NCI-H2107 (cell line): ENCODE measurements at regions not wholly inside any gene's neighbourhood (a gene's known extent, or its start where the extent isn't known, plus 50 kb on each side); places are given as distances from the start of the nearest gene placed in this dataset.
"Not testable (repeated sequence)": the region's sequence is repeated elsewhere in the genome, so short reads cannot be mapped to it uniquely, and the experiment has no call there.

Experiments used
- DNase-seq: peaks from one replicate; lab custom pipeline; 2025; lab: John Stamatoyannopoulos, UW

DNA sequence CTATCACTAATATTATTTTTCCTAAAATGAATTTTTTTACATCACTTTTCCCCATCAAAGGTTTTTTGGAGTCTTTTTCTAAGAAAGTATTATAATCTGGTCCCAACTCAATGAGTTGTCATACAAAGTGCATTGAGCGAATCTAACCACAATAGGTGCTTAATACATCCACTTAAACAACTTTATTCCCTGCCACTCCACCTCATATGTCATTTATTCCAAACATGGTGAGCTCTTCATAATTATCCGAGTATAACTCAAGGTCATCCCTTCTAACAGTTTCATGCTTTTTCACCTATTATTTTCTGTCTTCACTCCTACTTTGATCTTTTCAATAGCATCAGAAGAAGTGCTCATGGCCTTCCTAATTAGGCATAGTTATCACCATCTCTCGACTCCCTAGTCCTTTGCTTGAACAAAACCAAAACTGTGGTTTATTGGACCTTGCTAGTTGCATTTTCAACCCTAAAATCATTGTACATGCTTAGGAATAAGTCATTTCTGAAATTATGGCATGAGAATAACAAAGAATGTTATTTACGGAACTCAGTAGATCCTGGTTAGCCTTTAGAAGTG is 754.7 kb upstream of the CTNND2 start:
- no peak for DNase-seq

DNA sequence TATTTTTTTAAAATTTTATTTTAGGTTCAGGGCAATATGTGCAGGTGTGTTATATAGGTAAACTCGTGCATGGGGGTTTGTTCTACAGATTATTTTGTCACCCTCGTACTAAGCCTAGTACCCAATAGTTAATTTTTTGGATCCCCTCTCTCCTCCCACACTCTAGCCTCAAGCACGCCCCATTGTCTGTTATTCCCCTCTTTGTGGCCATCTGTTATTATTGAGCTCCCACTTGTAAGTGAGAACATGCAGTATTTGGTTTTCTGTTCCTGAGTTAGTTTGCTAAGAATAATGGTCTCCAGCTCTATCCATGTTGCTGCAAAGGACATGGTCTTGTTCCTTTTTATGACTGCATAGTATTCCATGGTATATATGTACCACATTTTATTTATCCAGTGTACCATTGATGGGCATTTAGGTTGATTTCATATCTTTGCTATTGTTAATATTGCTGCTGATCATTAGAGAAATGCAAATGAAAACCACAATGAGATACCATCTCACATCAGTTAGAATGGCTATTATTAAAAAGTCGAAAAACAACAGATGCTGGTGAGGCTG is 753.7 kb upstream of the CTNND2 start:
- not testable (repeated sequence) for DNase-seq

DNA sequence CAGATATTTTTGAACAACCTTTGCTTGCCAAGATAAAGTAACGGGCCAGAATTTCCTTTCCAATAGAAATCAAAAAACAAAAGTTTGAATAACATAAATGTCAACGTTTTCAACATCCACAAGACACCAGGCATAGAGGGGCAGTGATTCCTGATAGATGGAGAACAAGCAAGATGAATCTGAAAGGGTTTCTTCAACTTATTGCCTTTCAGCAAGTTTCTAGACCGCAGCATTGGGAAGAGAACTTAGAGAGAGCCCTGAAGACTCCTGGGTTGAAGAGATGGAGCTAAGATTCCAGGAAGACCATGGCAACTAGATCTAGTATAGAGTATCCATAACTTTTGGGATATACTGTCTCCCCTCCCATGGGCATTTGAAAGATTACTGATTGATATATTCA is 751.4 kb upstream of the CTNND2 start:
- no peak for DNase-seq

DNA sequence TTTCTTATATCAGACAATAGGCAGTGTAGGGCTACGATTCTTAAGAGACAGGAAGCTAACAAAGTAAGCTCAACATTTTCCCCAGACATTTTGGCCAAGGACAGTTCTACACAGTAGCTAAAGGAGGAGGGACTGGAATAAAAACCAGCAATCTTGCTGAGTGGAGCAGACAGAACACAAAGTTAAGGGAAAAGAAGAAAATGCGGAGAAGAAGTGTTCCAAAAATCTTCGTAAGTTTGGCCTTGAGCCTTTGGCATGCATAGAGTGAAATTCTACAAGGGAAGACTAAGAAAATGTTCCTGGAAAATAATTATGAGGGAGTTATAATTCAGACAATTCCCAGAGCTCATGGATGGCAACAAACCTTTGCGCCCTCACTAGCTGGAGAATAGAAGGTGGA is 748.0 kb upstream of the CTNND2 start:
- DNase-seq, result no peak

DNA sequence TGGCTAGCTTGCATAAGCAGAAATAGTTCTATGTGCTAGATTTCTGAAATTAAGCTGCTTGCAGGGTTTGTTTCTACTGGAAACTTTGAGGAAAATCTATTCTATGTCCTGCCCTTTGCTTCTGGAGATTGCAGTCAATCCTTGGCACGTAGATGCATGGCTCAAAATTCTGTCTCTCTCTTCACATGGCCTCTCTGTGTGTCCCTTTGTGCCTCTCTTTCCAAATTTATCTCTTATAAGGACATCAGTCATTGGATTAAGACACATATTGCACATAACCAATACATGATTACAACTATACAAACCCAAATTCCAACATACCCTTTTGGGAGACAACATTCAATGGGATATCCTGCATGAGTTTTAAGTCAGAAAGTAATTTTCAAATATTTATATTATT is 744.3 kb upstream of the CTNND2 start:
- DNase-seq, result no peak

DNA sequence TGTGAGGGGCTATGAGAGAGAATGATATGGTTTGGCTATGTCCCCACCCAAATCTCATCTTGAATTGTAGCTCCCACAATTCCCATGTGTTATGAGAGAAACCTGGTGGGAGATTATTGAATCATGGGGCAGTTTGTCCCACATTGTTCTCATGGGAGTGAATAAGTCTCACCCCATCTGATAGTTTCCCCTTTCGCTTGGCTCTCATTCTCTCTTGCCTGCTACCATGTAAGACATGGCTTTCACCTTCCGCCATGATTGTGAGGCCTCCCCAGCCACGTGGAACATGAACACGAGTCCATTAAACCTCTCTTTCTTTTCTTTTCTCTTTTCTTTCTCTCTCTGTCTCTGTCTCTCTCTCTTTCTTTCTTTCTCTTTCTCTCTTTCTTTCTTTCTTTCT is 743.4 kb upstream of the CTNND2 start:
- DNase-seq, result no peak

DNA sequence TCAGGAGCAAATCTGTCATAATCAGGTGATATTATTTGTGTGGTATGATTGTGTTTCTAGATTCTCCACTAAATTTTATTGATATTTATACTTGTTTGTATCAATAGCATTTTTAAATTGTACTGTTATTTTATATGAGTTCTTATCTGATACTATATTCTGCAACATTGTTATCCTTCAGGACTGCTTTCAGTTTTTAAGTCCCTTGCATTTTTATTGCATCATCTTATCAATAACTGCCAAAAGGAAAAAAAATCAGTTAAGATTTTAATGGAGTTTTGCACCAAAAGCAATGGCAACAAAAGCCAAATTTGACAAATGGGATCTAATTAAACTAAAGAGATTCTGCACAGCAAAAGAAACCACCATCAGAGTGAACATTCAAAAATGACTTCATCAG is 741.3 kb upstream of the CTNND2 start:
- DNase-seq, result no peak

DNA sequence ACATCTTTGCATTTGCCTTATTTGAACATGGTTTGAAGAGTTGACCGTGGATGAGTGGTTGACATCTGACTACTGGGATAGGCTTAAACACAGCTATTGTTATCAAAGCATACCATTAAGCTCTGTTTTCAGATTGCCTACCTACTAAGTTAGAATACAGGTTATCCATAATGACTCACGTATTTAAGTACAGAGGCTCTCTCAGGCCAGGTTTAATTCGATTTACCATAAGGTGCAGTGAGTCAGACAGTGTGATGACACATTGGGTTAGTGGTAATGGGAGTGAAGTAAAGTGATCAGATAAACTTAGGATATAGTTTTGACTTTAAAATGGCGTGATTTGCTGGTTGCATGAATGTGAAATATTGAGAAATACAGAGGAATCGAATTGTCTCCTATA is 732.0 kb upstream of the CTNND2 start:
- DNase-seq, result no peak

DNA sequence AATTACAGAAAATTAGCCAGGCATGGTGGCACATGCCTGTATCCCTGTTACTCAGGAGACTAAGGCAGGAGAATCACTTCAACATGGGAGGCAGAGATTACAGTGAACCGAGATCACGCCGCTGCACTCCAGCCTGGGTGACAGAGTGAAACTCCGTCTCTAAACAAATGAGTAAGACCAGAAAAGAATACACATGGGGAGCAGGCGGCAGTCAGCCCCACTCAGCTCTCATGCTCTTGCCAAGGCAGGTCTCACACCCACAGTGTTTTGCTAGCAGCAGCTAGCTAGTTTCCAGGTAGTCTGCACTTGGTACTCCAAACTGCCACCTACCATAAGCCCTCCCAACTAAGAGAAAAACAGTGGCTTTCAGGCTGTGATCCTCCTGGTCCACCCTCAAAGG is 722.3 kb upstream of the CTNND2 start:
- DNase-seq, result no peak

DNA sequence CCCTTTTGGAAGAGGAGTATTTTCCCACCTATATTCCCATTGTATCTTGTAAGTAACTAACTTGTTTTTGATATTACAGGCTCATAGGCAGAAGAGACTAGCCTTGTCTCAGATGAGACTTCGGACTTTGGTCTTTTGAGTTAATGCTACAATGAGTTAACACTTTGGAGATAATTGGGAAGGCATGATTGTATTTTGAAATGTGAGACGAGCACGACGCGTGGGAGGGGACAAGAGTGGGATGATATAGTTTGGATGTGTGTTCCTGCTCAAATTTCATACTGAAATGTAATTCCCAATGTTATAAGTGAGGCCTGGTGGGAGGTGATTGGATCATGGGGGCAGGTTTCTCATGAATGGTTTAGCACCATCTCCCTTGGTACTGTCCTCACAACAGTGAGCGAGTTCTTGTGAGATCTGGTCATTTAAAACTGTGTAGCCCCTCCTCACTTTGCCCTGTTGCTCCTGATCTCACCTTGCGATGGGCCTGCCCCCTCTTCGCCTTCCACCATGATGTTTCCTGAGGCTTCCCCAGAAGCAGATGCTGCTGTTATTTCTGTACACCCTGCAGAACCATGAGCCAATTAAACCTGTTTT is 721.5 kb upstream of the CTNND2 start:
- no peak for DNase-seq

DNA sequence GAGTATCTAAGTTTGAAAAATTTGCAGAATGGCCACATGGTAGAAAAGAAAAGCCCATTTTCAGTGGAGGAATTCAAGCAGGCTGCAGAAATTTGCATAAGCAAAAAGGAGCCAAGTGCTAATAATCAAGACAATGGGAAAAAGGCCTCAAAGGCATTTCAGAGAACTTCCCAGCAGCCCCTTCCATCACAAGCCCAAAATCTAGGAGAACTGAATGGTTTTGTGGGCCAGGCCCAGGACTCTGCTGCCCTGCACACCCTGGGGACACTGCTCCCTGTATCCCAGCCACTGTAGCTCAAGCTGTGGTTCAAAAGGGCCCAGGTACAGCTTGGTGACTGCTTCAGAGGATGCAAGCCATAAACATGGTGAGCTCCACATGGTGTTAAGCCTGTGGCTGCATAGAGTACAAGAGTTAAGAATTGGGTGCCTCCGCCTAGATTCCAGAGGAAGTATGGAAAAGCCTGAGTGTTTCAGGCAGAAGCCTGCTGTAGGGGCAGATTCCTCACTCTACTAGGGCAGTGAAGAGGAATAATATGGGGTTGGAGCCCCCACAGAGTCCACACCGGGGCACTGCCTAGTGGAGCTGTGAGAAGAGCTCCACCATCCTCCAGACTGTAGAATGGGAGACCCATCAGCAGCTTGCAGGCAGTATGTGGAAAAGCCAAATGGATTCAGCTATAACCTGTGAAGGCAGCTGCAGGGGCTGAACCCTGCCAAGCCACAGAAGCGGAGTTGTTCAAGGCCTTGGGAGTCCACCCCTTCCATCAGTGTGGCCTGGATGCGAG is 720.7 kb upstream of the CTNND2 start:
- no peak for DNase-seq

DNA sequence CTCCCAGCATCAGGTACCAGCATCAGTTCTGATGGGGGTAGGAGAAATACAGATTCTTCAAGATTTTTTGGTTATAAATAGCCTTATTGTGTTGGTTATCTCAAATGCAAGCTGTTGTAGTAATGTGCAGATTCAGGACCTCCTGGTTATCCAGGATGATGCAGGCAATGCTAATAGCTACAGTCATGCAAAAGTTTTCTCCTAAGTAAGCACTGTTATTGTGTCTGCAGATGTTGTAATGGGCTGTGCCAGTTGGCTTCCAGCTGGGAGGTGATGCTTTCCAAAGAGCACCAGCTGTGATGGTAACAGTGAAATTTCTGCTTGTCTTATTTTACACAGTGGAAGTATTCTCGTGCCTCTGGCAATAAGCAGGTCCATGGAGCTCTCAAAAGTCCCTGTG is 719.2 kb upstream of the CTNND2 start:
- no peak for DNase-seq

DNA sequence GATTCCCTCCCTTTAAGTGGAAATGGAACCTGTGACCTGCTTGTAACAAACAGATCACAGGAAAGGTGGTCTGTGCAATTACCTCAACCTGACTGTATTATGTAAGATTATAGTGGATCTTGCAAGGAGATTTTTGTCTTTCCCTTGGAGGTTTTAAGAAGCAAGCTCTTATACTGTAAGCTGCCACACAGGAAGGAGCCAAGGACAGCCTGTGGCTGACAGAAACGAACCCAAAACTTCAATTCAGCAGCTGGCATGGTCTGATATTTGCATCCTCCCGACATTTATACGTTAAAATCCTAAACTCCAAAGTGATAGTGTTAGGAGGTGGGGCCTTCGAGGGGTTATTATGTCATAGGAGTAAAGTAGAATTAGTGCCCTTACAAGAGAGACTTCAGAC is 711.8 kb upstream of the CTNND2 start:
- DNase-seq, result no peak

DNA sequence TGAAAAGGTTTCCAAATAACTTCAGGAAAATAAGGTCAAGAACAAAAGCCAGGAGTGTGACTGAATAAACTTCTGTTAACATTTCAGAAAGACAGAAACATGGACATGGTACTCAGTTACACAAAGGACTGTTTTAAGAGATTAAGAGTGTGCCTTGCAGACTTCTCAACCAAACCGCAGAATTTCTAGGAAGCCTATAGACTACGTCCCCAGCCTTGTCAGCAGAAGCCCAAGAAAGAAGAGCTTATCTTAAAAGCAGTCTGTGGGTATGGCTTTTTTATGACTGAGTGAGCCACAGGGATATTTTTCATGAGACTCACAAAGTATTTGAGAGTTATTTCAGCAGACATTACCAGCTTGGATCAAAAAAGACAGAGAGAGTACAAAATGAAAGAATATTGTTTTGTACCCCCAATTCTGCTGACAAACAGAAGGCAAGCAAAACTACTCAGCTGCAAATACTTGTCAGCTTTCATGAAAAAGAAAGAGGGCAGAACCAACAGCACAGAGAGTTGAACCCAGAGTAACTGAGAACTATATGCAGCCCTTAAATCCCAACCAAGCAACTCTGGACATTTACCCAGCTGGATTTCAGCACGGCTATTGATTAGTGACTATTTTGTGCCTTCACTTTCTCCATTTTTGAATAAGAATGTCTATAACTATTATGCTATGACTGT is 711.0 kb upstream of the CTNND2 start:
- no peak for DNase-seq

DNA sequence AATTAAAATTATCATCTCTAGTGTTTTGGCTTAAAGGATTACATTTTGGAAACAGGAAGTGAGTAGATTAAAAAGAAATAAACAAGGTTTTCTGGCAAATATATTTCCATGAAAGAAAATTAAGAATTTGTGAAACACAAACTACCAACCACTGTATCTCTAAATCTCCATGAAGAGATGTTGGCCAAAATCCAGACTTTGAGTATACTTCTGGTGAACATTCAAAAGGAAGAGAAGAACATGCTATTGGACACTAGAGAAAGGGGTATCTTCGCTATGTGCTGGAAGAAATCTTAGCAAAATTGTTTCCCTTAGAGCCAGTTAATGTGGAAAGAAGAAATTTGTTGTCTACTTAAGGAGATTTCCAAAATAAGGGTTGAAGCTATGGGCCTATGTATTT is 710.4 kb upstream of the CTNND2 start:
- DNase-seq, result no peak

DNA sequence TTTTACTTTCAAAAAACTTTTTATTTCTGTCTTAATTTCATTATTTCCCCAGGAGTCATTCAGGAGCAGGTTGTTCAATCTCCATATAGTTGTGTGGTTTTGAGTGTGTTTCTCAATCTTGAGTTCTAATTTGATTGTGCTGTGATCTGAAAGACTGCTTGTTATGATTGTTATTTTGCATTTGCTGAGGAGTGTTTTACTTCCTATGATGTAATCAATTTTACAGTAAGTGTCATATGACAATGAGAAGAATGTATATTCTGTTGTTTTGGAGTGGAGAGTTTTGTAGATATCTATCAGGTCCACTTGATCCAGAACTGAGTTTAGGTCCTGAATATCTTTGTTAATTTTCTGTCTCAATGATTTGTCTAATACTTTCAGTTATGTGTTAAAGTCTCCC is 706.9 kb upstream of the CTNND2 start:
- no peak for DNase-seq

DNA sequence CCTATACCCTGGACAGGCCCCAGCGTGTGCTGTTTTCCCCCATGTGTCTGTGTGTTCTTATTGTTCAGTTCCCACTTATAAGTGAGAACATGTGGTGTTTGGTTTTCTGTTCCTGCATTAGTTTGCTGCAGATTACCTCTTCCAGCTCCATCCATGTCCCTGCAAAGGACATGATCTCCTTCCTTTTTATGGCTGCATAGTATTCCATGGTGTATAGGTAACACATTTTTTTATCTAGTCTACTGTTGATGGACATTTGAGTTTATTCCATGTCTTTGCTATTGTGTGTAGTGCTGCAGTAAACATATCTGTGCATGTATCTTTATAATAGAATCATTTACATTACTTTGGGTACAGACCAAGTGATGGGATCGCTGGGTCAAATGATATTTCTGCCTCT is 703.6 kb upstream of the CTNND2 start:
- not testable (repeated sequence) for DNase-seq

DNA sequence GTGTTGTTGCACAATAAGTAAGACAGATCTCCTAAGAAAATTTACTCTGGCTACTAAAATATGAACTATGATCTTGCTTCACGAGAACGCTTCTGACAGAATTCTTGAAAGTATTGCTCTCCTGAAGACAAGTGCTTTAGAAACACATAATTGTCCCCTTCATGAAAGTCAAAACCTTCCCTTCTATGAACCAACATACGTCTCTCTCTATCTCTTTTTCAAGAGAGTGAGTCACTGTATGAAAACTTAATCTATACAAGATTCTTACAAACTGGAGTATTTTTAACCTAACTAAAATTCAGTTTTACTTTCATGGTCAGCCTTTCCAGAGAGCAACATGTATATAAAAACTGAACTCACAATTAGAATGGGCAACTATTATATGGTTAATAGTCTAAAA is 688.0 kb upstream of the CTNND2 start:
- no peak for DNase-seq

DNA sequence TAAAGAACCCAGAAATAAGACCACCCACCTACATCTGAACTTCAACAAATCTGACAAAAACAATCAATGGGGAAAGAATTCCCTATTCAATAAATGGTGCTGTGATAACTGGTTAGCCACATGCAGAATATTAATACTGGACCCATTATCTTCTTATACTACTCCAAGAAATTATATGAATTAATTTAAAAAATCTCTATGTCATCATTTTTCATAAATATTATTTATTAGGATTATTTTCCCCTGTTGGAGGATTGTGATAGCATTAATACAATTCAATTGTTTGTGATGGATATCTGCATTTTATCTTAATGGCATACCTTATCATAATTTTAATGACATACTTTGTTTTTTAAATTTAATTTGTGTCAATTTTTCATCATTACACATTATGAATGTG is 682.2 kb upstream of the CTNND2 start:
- DNase-seq, result no peak

DNA sequence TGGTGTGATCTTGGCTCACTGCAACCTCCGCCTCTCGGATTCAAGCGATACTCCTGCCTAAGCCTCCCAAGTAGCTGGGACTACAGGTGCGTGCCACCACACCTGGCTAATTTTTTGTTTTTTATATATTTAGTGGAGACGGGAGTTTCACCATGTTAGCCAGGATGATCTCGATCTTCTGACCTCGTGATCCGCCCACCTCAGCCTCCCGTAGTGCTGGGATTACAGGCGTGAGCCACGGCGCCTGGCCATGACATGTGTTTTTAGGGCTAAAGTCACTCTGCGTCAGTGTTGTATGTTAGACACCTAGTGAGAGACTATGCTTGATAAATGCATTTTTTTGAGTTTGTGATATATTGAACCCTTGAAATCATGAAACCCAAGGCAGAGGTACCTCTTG is 674.6 kb upstream of the CTNND2 start:
- DNase-seq, result not testable (repeated sequence)

DNA sequence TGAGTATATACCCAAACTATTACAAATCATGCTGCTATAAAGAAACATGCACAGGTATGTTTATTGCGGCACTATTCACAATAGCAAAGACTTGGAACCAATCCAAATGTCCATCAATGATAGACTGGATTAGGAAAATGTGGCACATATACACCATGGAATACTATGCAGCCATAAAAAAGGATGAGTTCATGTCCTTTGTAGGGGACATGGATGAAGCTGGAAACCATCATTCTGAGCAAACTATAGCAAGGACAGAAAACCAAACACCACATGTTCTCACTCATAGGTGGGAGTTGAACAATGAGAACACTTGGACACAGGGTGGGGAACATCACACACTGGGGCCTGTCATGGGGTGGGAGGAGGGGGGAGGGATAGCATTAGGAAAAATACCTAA is 672.7 kb upstream of the CTNND2 start:
- DNase-seq, result not testable (repeated sequence)

DNA sequence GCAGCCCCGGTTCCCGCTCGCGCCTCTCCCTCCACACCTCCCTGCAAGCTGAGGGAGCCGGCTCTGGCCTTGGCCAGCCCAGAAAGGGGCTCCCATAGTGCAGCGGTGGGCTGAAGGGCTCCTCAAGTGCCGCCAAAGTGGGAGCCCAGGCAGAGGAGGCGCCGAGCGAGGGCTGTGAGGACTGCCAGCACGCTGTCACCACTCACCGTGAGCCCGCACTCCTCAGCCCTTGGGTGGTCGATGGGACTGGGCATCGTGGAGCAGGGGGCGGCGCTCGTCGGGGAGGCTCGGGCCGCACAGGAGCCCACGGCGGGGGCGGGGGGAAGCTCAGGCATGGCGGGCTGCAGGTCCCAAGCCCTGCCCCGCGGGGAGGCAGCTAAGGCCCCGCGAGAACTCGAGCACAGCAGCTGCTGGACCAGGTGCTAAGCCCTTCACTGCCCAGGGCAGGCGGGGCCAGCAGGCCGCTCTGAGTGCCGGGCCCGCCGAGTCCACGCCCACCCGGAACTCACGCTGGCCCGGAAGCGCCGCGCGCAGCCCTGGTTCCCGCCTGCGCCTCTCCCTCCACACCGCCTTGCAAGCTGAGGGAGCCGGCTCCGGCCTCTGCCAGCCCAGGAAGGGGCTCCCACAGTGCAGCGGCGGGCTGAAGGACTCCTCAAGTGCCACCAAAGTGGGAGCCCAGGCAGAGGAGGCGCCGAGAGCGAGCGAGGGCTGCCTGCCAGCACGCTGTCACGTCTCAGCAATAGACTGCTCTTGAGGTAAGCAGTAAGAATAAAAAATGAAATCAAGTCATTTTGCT is 670.2 kb upstream of the CTNND2 start:
- not testable (repeated sequence) for DNase-seq
